Activated CD8-positive, alpha-beta memory T cell treated with anti-CD3 and anti-CD28 coated beads, Interleukin-2, amount 50 U/mL, for 1 hour (primary cell): ENCODE measurements at regions not wholly inside any gene's neighbourhood (a gene's known extent, or its start where the extent isn't known, plus 50 kb on each side); places are given as distances from the start of the nearest gene placed in this dataset.
"Not testable (repeated sequence)": the region's sequence is repeated elsewhere in the genome, so short reads cannot be mapped to it uniquely, and the experiment has no call there.

Source experiments
- DNase-seq: peaks from one replicate; pipeline ENCODE4 v3.0.0-alpha.2; 2020; ENCODE audit errors: extremely low read depth

- DNase-seq = no peak
Observed at GRCh38 chr22:46026899-46027210, 49.9 kb upstream of the WNT7B start.

- DNase-seq = no peak
Observed at GRCh38 chr22:46027211-46028105, 50.5 kb upstream of the WNT7B start.

GRCh38 chr22:46028106-46028991 lies 51.4 kb upstream of the WNT7B start:
- DNase-seq = no peak

GRCh38 chr22:46029036-46029435 lies 52.1 kb upstream of the WNT7B start:
- no peak for DNase-seq

- DNase-seq = no peak
Observed at GRCh38 chr22:46029574-46030200, 52.7 kb upstream of the WNT7B start.

- DNase-seq = no peak
Observed at GRCh38 chr22:46030231-46030880, 53.4 kb upstream of the WNT7B start.

GRCh38 chr22:46031066-46031465 lies 54.1 kb upstream of the WNT7B start:
- DNase-seq = no peak

GRCh38 chr22:46031557-46031956 lies 54.6 kb upstream of the WNT7B start:
- no peak for DNase-seq

GRCh38 chr22:46031965-46032851 lies 55.2 kb upstream of the WNT7B start:
- DNase-seq = no peak

- no peak for DNase-seq
Observed at GRCh38 chr22:46033256-46034200, 56.6 kb upstream of the WNT7B start.

- not testable (repeated sequence) for DNase-seq
Observed at GRCh38 chr22:46034480-46034879, 57.5 kb upstream of the WNT7B start.

GRCh38 chr22:46035380-46035741 lies 58.4 kb upstream of the WNT7B start:
- DNase-seq = no peak

GRCh38 chr22:46035742-46036557 lies 59.0 kb upstream of the WNT7B start:
- peak; percentile 97 for DNase-seq

- DNase-seq = peak; percentile 36
Observed at GRCh38 chr22:46036558-46037408, 59.8 kb upstream of the WNT7B start.

GRCh38 chr22:46038174-46038487 lies 61.2 kb upstream of the WNT7B start:
- no peak for DNase-seq

- no peak for DNase-seq
Observed at GRCh38 chr22:46038516-46039430, 61.8 kb upstream of the WNT7B start.

GRCh38 chr22:46039535-46039934 lies 62.6 kb upstream of the WNT7B start:
- DNase-seq = no peak
